H1 (cell line): ENCODE measurements at regions not wholly inside any gene's neighbourhood (a gene's known extent, or its start where the extent isn't known, plus 50 kb on each side); places are given as distances from the start of the nearest gene placed in this dataset.

Source experiments
- CTCF ChIA-PET: fragments of 300-600 bp; sonication (Branson Sonifier 250); formaldehyde crosslinking; loops from one replicate; lab custom pipeline; 2021; ENCODE audit not compliant: partially characterized antibody; lab: Charles Lee
- POLR2A ChIA-PET: fragments of 300-600 bp; sonication (Branson Sonifier 250); formaldehyde crosslinking; loops from one replicate; lab custom pipeline; 2021; ENCODE audit warnings: inconsistent platforms; ENCODE audit not compliant: partially characterized antibody; lab: Charles Lee
- DNase-seq, 2 experiments: peaks; one replicate each; pipeline versions ENCODE4 v3.0.0 to v3.0.0-alpha.2; 2010 to 2022; ENCODE audit warnings: low spot score in 2 of 2, low read depth in 1 of 2, mixed read lengths in 1 of 2
- FAIRE-seq: peaks from 2 replicates; lab custom pipeline; 2011; peaks lifted over from hg19 to GRCh38; lab: Jason Lieb, UNC
- H2AFZ ChIP-seq: 2 replicates; pipeline ENCODE4 v1.8.1; 2012; ENCODE audit warnings: low read length, inconsistent platforms
- H2AK5ac ChIP-seq: 2 replicates; pipeline ENCODE4 v1.6.1; 2013; ENCODE audit warnings: low read depth, low read length
- H2BK120ac ChIP-seq: replicated peaks from 2 replicates; pipeline ENCODE3; 2013; ENCODE audit warnings: low read depth, low read length, inconsistent platforms
- H2BK12ac ChIP-seq: 2 replicates; pipeline ENCODE4 v1.6.1; 2013; ENCODE audit warnings: low read depth, low read length
- H2BK15ac ChIP-seq: 2 replicates; pipeline ENCODE4 v1.6.1; 2013; ENCODE audit warnings: low read length
- H2BK20ac ChIP-seq: 2 replicates; pipeline ENCODE4 v1.6.1; 2013; ENCODE audit warnings: low read length
- H2BK5ac ChIP-seq: 2 replicates; pipeline ENCODE4 v1.6.1; 2013; ENCODE audit warnings: low read depth, low read length
- H3K14ac ChIP-seq: 2 replicates; pipeline ENCODE4 v1.6.1; 2013; ENCODE audit warnings: inconsistent platforms; ENCODE audit not compliant: insufficient read length
- H3K18ac ChIP-seq: 2 replicates; pipeline ENCODE4 v1.6.1; 2013; ENCODE audit warnings: low read length; ENCODE audit errors: extremely low read depth
- H3K23ac ChIP-seq: 2 replicates; pipeline ENCODE4 v1.6.1; 2013; ENCODE audit warnings: inconsistent platforms; ENCODE audit not compliant: insufficient read length
- H3K23me2 ChIP-seq: 2 replicates; pipeline ENCODE4 v1.6.1; 2013; ENCODE audit warnings: low read depth, low read length
- H3K27ac ChIP-seq: 2 replicates; pipeline ENCODE4 v1.6.1; 2011; ENCODE audit warnings: low read depth, low read length, inconsistent platforms
- H3K27me3 ChIP-seq, 4 experiments: replicated peaks in 1 of 4; 1 replicate in 1 of 4; 2 replicates in 3 of 4; pipeline versions ENCODE4 v1.6.1 to v1.8.1; 2011 to 2013; ENCODE audit warnings: low read length in 3 of 4, mild to moderate bottlenecking in 3 of 4, inconsistent platforms in 2 of 4, mixed read lengths in 2 of 4, moderate library complexity in 1 of 4; ENCODE audit not compliant: control insufficient read depth in 3 of 4, insufficient read depth in 3 of 4; ENCODE audit errors: extremely low read depth in 1 of 4
- H3K36me3 ChIP-seq, 4 experiments: 2 replicates each; pipeline versions ENCODE4 v1.6.1 to v1.8.1; 2011 to 2013; ENCODE audit warnings: mild to moderate bottlenecking in 4 of 4, low read length in 3 of 4, moderate library complexity in 2 of 4, control low read depth in 1 of 4, inconsistent platforms in 1 of 4; ENCODE audit not compliant: insufficient read depth in 4 of 4, control insufficient read depth in 2 of 4
- H3K4ac ChIP-seq: replicated peaks from 2 replicates; pipeline ENCODE3; 2013; ENCODE audit warnings: low read length, low read depth, mixed read lengths, inconsistent platforms; ENCODE audit not compliant: insufficient read length
- H3K4me1 ChIP-seq, 4 experiments: replicated peaks in 1 of 4; 1 replicate in 1 of 4; 2 replicates in 3 of 4; pipeline versions ENCODE4 v1.6.1 to v1.8.1; 2011 to 2013; ENCODE audit warnings: low read length in 3 of 4, inconsistent platforms in 2 of 4, mixed read lengths in 1 of 4; ENCODE audit not compliant: insufficient read depth in 4 of 4, control insufficient read depth in 3 of 4
- H3K4me2 ChIP-seq, 2 experiments: 2 replicates each; pipeline versions ENCODE4 v1.6.1 to v1.8.1; 2011 to 2013; ENCODE audit warnings: low read depth in 2 of 2, low read length in 2 of 2, control low read depth in 1 of 2, inconsistent platforms in 1 of 2, mild to moderate bottlenecking in 1 of 2; ENCODE audit not compliant: insufficient read depth in 1 of 2
- H3K4me3 ChIP-seq, 4 experiments: fragments of 200-600, 300-600 bp in 1 of 4; sonication (generic), shearing (Covaris generic), sonication (Bioruptor Twin) in 1 of 4; 2 replicates each; pipeline versions ENCODE4 v1.5.1 to v1.8.1; 2011 to 2016; ENCODE audit warnings: low read length in 4 of 4, low read depth in 3 of 4, control low read depth in 2 of 4, inconsistent platforms in 2 of 4, mild to moderate bottlenecking in 2 of 4, mixed read lengths in 1 of 4, moderate library complexity in 1 of 4; ENCODE audit not compliant: insufficient read depth in 2 of 4; ENCODE audit errors: extremely low read depth in 1 of 4
- H3K56ac ChIP-seq: replicated peaks from 2 replicates; pipeline ENCODE3; 2013; ENCODE audit warnings: low read depth, mild to moderate bottlenecking, mixed read lengths, low read length, inconsistent platforms; ENCODE audit not compliant: insufficient read length
- H3K79me1 ChIP-seq: 2 replicates; pipeline ENCODE4 v1.6.1; 2013; ENCODE audit warnings: low read depth, low read length, control low read depth
- H3K79me2 ChIP-seq, 2 experiments: 2 replicates each; pipeline versions ENCODE4 v1.6.1 to v1.8.1; 2012 to 2013; ENCODE audit warnings: low read length in 2 of 2, mild to moderate bottlenecking in 2 of 2, inconsistent platforms in 1 of 2; ENCODE audit not compliant: insufficient read depth in 2 of 2, control insufficient read depth in 1 of 2
- H3K9ac ChIP-seq, 4 experiments: replicated peaks in 1 of 4; 1 replicate in 1 of 4; 2 replicates in 3 of 4; pipeline versions ENCODE4 v1.6.1 to v1.8.1; 2011 to 2013; ENCODE audit warnings: low read depth in 3 of 4, low read length in 3 of 4, control low read depth in 2 of 4, mild to moderate bottlenecking in 2 of 4, moderate library complexity in 2 of 4, inconsistent platforms in 1 of 4; ENCODE audit errors: extremely low read depth in 1 of 4
- H3K9me3 ChIP-seq, 2 experiments: 2 replicates each; pipeline versions ENCODE4 v1.6.1 to v1.8.1; 2012 to 2013; ENCODE audit warnings: mild to moderate bottlenecking in 2 of 2, moderate library complexity in 2 of 2, control low read depth in 1 of 2, inconsistent platforms in 1 of 2, low read depth in 1 of 2, low read length in 1 of 2, mixed read lengths in 1 of 2; ENCODE audit not compliant: insufficient read depth in 2 of 2
- H4K20me1 ChIP-seq, 2 experiments: replicated peaks in 1 of 2; 2 replicates each; pipeline versions ENCODE3 to v1.8.1; 2011 to 2013; ENCODE audit warnings: inconsistent platforms in 2 of 2, low read length in 2 of 2, mild to moderate bottlenecking in 1 of 2; ENCODE audit not compliant: insufficient read depth in 2 of 2, control insufficient read depth in 1 of 2
- H4K5ac ChIP-seq: 2 replicates; pipeline ENCODE4 v1.6.1; 2013; ENCODE audit warnings: low read length, low read depth, mixed read lengths, inconsistent platforms; ENCODE audit not compliant: insufficient read length
- H4K8ac ChIP-seq: 2 replicates; pipeline ENCODE4 v1.8.0; 2013; ENCODE audit warnings: mild to moderate bottlenecking, moderate library complexity, low read length, inconsistent platforms; ENCODE audit not compliant: insufficient read depth; ENCODE audit errors: extremely low read depth
- H4K91ac ChIP-seq: replicated peaks from 2 replicates; pipeline ENCODE3; 2013; ENCODE audit warnings: low read length, mixed read lengths, inconsistent platforms; ENCODE audit not compliant: insufficient read length
- CTBP2 ChIP-seq: IDR thresholded peaks from 2 replicates; pipeline ENCODE4 v1.7.0; 2011; ENCODE audit warnings: borderline replicate concordance, mild to moderate bottlenecking, moderate library complexity, mixed read lengths, low read length; ENCODE audit not compliant: insufficient read depth, insufficient read length
- WGBS, 2 experiments: shearing (Covaris generic) in 1 of 2; methylation state at CpG; one replicate each; pipeline versions ENCODE4 v1.1.6 to v1.1.7; 2013 to 2015; ENCODE audit warnings: low lambda C conversion rate in 2 of 2, mixed read lengths in 2 of 2, inconsistent platforms in 1 of 2, low coverage in 1 of 2, missing lambda C conversion rate in 1 of 2; ENCODE audit not compliant: insufficient replicate concordance in 2 of 2, insufficient coverage in 1 of 2, insufficient read length in 1 of 2; ENCODE audit errors: extremely low coverage in 1 of 2, missing lambda C conversion rate in 1 of 2; 5-methylcytosine and 5-hydroxymethylcytosine counted together

- Histone ChIP-seq H3K36me3 (no peaks in the 10 kb centered on the region), H3K14ac (no peak overlapping the region), H2AK5ac (no peak overlapping the region), H2BK20ac (no peak overlapping the region), H3K27ac (no peak overlapping the region), H3K4ac (no peak overlapping the region), H3K79me1 (no peaks in the 10 kb centered on the region), H3K23ac (no peak overlapping the region), H4K91ac (no peak overlapping the region), H2AFZ (no peak overlapping the region), H2BK12ac (no peak overlapping the region), H3K9ac (no peak overlapping the region), H2BK5ac (no peak overlapping the region), H3K18ac (no peak overlapping the region), H3K4me2 (no peak overlapping the region), H3K4me1 (no peaks in the 10 kb centered on the region), H3K56ac (no peak overlapping the region), H4K8ac (no peak overlapping the region), H2BK120ac (no peak overlapping the region), H3K79me2 (no peaks in the 10 kb centered on the region), H4K20me1 (no peaks in the 10 kb centered on the region), H3K9me3 (no peaks in the 10 kb centered on the region), H3K27me3 (no peaks in the 10 kb centered on the region), H4K5ac (no peak overlapping the region), H3K23me2 (no peaks in the 10 kb centered on the region), H3K4me3 (no peak overlapping the region), H2BK15ac (no peak overlapping the region)
- FAIRE-seq: no peak
- no peak for DNase-seq
- CTCF ChIA-PET: no interaction called here
- WGBS, 2 experiments: 94% methylated on average over 2 of the region's 2 CpGs; no CpG with 5 or more reads in 1 of the 2 experiments
- POLR2A ChIA-PET: no interaction called here
- TF ChIP-seq CTBP2: no peak
Measured at GRCh38 chr3:148319960-148320359, 377.7 kb upstream of the AGTR1 start.
